Kidney capillary endothelial cell (primary cell): ENCODE measurements at regions not wholly inside any gene's neighbourhood (a gene's known extent, or its start where the extent isn't known, plus 50 kb on each side); places are given as distances from the start of the nearest gene placed in this dataset.
"Not testable (repeated sequence)": the region's sequence is repeated elsewhere in the genome, so short reads cannot be mapped to it uniquely, and the experiment has no call there.

Experiments used
- DNase-seq: peaks from one replicate; pipeline ENCODE4 v3.0.0-alpha.2; 2018; ENCODE audit warnings: low spot score

DNA sequence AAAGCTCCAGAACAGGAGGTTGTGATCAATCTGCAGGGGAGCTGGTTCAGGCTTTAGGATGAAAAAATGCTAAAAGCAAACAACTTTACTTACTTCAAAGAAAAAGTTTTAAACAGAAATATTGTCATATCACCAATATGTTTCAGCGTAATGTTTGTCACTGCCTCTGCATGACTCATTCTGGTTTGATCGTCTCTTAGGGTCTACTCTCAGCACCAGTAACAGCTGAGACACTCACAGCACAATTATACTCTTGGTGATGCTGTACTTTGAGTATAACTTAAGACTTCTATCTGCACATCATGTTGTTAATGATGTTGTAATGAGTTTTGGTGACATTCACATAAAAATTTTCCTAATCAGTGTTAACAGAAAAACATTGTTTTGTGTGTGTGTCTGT, 665.4 kb downstream of the EPM2A start:
- no peak for DNase-seq

GRCh38 chr6:145070791-145071190, 664.5 kb downstream of the EPM2A start:
- no peak for DNase-seq

DNA sequence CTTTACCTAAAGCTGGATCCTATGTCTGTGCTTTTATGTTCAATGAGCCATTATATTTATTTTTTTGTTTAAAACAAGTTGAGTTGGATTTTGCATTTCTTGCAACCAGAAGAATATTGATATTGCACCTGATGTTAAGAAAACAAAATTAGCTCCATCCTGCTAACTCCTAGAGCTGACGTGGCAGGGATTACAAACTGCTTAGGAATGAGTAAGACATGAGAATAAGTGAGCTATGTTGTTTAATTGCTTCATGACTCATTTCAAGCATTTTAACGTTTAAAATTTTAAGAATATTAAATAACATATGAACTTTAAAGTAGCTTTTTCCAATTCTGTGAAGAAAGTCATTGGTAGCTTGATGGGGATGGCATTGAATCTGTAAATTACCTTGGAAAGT, 663.5 kb downstream of the EPM2A start:
- no peak for DNase-seq

DNA sequence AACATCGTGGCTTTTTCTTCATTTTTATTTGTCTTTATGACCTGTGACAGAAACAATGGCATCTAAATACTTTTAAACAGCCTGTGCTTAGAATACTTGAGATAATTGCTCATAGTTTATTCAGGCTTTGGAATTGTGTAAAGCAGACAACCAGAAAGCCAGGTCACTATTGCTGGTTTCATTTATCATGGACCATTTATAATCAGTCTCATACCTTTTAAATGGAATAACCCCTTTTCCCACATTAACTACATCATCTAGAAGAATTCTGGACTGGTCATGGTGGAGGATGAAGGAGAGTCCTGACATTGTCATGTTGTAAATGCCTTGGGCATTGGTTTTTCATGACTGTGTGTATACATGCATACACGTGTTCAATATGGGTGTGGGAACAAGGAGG, 661.5 kb downstream of the EPM2A start:
- DNase-seq: no peak

GRCh38 chr6:145074805-145075204, 660.5 kb downstream of the EPM2A start:
- DNase-seq: no peak

GRCh38 chr6:145075425-145075824, 659.9 kb downstream of the EPM2A start:
- DNase-seq: no peak

DNA sequence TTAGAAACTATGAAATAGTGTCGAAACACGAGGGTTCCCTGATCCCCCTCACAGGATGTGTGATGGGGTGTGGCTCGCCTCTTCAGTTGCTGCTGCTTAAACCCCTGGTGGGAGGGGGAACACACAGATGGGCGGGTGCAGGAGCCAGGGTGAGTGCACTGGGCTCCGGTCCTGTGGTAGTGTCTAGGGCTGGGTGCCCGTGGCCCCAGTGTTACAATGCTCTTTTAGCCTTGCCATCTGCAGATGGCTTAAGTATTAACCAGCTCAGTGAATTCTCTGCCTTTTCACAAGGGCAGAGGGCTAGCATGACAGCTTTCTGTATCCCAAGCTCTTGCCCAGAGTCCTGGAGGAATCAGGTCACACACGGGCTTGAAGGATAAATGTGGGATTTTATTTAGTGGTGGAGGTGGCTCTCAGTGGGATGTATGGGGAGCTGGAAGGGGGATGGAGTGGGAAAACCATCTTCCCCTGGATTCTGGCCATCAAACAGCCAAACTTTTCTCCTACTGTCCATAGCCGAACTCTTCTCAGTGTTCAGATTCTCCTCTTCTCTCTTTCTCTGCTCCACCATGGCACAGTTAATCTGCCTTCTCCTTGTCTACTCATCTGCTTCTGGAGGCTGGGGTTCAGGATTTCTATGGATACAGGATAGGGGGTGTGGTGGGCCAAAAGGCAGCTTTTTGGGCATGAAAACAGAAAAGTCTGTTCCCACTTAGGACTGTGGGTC, 659.0 kb downstream of the EPM2A start:
- DNase-seq: no peak

- no peak for DNase-seq
These were observed 657.9 kb downstream of the EPM2A start for GRCh38 chr6:145077382-145077781.

- no peak for DNase-seq
These were observed 654.7 kb downstream of the EPM2A start for GRCh38 chr6:145080651-145081050.

DNA sequence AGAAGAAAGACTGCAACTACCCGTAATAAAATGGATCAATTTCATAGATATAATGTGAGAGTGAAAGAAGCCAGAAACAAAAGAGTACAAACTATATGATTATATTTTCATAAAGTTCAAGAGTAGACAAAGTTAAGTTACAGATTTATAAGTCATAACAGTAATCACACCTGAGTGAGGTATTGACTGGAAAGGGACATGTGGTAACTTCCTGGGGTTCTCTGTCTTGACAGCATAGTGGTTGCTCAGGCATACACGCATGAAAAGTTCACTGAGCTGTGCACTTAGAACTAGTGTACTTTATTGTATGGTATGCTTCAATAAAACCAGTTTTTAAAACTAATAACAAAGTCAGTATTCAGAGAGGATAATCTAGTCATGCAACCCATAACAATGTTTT, 653.6 kb downstream of the EPM2A start:
- DNase-seq: no peak

GRCh38 chr6:145082359-145082758, 653.0 kb downstream of the EPM2A start:
- DNase-seq: no peak

DNA sequence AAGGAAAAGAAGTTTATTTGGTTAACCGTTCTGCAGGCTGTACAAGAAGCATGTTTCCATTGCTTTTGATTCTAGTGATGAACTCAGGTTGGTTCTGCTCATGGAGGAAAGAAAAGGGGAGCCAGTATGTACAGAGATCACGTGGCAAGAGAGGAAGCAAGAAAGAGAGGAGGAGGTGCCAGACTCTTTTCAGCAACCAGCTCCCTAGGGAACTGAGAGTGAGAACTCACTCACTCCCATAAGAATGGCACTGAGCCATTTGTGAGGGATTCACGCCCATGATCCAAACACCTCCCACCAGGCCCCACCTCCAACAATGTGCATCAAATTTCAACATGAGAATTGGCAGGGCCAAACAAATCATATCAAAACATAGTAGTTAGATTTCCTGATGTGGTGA, 649.1 kb downstream of the EPM2A start:
- no peak for DNase-seq

DNA sequence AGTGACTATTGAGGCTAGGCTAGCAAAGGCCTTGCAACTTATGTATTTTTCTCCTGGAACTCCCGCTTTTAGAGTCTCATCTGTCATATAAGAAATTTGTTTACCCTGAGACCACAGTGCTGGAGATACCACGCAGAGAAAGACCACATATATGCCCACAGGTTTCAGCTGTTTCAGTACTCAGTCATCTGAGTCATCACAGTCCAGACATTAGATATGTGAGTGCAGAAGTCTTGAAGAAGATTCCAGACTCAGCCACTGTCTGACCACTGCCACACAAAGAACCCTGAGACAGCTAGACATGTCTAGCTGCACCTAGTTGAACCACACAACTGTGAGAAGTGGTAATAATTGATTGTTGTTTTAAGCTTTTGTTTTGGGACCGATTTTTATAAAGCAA, 648.3 kb downstream of the EPM2A start:
- no peak for DNase-seq

DNA sequence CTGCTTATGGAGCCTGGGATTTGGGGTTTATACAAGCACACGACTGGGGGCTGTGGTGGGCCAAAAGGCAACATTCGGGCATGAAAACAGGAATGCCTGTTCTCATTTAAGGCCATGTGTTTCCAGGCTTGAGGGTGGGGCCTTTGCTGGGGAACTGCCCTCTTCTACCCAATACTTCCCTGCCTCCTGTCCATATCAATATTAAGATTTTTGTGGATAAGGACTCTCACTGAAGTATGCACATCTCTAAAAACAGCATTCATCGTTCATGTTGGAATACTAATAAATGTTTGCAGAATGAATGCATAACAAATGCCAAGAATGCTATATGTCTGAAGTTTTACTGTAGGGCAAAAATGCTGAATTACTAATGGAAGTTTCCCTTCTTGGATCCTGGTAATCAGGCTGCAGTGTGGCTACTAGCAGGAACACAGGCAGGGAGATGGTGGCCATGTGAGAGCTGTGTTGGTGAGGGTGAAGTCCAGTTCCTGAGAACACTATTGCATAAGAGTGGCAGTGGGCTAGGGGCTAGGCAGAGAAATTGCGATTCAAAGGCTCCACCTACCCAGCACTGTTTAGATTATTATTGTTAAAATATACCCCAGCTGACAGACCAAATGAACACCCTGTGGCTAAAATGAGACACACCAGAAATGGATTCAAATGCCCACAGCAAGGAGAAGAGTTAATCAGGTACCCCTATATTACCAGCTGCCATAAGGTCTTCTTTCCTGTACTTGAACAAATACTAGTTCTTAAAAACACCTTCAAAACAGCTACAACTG, 644.3 kb downstream of the EPM2A start:
- no peak for DNase-seq

DNA sequence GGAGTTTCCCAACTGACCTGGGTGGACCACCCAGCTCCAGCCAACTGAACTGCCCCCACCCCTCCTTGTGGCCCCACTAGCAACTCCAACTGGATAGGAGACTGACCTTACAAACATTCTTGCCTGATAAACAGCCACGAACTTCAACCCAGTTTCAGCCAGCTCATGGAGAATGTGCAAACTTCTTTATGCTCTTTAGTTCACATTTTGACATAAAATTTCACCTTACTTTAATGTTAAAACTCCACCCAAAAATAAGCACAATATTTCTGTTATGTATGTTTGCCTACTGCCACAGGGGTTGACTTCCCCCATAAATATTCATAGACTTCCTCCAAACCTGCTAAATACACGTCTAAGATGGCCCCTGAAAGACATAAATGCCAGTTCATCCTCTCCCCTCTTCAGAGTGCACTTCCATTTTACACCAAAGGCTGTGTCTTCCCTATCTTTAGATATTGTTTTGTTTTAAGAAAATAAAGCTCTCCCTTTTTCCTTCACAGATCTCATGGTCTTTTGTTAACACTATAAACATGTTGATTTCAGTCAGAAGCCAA, 643.7 kb downstream of the EPM2A start:
- DNase-seq: no peak

DNA sequence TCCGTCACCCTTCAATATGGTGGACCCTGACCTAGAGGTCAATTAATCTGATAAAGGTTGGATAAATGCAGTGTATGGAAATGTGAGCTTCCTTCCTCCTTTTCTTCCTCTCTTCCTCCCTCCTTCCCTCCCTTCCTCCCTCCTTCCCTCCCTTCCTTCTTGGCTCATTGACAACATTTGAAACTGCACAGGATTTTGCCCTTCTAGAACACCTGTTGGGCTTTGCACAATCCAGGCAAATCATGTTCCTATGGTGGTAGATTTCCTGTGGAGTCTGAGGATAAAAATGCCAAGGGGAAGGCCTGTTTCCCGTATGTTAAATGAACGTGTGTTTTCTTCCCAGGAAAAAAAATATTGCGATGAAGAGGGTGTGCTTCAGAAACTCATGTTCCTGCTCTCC, 642.8 kb downstream of the EPM2A start:
- no peak for DNase-seq

GRCh38 chr6:145093226-145093625, 642.1 kb downstream of the EPM2A start:
- no peak for DNase-seq

- DNase-seq: peak; percentile 52
These were observed 638.5 kb downstream of the EPM2A start for GRCh38 chr6:145096846-145097245.

- not testable (repeated sequence) for DNase-seq
These were observed 637.2 kb downstream of the EPM2A start for GRCh38 chr6:145098127-145098526.

- DNase-seq: no peak
These were observed 635.6 kb downstream of the EPM2A start for GRCh38 chr6:145099713-145100112.

DNA sequence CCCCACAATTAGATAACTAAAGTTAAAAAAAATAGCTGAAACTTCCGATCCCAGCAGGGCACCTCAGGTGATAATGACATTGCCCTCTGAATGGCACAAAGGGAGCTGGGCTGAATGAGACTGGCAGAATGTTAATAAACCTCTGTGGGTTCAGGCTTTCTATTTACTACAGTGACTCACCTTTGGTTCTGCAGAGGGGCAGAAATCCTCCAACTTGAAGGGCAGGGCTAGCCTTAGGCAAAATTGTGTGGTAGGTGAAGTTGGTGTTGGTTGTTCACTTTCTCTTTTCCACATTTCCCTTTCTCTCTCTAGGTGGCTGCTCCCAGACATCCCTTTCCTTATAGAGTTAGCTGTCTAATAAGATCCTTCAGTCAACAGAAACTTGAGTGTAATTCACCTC, 625.2 kb downstream of the EPM2A start:
- DNase-seq: no peak

DNA sequence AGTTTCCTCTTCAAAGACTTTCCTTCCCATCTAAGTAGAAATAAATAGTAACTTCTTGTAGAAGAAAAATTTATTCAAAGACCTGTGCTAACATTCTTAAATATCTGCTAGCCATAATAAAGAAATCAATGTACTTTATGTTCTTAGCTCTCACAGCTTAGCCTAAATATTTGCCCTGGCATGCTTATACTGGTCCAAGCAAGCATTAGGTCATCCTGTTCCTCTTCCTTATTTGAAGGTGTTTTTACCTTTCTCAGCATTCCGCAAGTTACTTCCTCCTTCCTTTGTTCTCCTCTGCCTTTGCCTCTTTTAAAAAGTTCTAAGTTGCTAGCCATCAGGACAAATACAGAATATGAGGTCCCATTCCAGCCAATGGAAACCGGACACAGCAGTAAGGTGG, 623.9 kb downstream of the EPM2A start:
- not testable (repeated sequence) for DNase-seq

- DNase-seq: no peak
These were observed 622.6 kb downstream of the EPM2A start for GRCh38 chr6:145112711-145113148.
